CD4-positive, alpha-beta T cell treated with Interleukin-17A for 1 hour (primary cell): ENCODE measurements at regions not wholly inside any gene's neighbourhood (a gene's known extent, or its start where the extent isn't known, plus 50 kb on each side); places are given as distances from the start of the nearest gene placed in this dataset.

Experiments
- DNase-seq: peaks from one replicate; pipeline ENCODE4 v3.0.0-alpha.2; 2020

DNA sequence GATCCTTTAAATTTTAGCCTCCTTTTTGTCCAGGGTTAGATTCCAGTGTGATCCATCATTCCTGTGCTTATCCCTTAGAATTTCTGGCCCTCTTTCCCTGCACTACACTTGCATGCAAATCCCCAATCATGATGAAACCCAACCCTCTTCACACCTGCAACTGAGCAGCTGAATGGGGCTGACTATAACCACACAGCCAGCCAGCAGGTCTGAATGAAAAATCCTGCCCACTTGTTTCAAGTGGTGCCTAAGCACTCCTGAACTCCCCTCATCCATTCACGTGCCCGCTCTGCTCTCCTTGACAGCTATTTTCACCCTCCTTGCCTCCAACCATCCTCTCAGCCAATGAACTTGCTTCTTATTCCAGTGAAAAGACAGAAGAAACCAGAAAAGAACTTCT is 80.5 kb upstream of the AFF3 start:
- DNase-seq = no peak

DNA sequence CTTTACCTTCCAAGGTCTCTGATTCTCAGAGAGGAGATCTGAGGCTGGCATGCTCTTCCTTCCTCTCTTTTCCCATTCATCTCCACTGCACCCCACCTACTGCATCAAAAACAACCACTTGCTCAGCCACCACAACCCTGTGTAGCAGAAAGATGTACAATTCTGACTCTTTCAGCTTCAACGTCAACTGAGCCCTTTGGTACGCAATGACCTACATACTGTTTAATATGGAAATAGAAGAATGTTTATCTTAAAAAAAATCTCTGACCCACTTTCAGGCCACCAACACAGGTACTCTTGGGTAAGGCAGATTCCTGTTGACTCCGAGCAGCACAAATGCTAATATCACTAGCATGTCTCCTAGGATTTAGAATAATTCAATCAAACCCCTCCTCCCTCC is 76.2 kb upstream of the AFF3 start:
- DNase-seq = peak; percentile 11

DNA sequence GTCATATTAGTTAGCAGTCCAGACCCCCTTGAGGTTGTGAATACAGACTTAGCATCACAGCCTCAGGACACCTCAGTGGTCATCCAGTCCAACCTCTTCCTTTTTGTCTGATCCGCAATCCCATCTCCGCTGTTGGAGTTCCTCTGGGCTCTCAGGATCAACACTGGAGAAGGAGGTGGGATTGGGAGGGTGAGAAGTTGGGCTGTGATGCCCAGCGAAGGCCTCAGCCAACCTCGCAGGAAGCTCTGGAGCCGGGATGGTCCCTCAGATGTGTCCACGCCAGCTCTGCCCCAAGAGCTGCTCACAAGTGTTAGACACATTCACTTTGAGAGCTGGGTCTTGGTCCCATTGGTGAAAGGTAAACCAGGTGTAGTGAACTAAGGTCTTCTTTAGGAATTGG is 74.9 kb upstream of the AFF3 start:
- no peak for DNase-seq

DNA sequence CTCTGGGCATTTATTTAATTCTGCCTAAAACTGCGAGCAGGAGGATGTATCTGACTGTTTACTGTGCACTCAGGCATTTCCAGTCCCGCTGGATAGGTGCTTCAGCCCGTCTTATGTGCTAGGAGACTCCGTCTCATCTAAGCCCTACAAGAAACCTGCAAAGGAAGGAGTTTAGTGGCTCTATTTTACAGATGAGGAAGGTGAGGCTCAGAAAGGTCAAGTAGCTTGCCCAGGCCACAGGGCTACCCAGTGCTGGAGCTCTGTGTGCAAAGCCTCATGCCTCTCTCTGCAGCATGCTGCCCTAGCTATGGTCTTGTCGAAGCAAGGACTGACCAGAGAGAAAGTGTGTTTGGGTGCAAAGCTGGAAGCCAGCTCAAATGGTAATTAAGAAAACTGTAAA is 73.6 kb upstream of the AFF3 start:
- DNase-seq = no peak

DNA sequence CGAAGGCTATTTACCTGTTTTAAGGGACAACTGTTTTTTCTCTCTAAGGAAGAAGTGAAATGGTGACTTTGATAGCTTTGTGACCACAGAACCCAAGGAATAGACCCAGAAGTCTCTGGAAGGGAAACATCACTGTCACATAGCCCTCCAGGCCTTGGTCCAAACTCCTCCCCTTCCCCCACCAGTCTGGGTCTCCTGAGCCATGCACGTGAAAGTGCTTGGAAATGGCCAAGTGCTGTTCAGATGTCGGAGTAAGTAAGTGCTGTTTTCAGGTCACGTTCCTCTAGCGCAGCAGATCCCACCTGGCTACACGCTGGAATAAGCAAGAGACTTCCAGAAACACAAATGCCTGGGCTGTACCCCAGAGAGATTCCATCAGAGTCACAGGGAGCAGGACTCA is 73.0 kb upstream of the AFF3 start:
- DNase-seq = no peak

DNA sequence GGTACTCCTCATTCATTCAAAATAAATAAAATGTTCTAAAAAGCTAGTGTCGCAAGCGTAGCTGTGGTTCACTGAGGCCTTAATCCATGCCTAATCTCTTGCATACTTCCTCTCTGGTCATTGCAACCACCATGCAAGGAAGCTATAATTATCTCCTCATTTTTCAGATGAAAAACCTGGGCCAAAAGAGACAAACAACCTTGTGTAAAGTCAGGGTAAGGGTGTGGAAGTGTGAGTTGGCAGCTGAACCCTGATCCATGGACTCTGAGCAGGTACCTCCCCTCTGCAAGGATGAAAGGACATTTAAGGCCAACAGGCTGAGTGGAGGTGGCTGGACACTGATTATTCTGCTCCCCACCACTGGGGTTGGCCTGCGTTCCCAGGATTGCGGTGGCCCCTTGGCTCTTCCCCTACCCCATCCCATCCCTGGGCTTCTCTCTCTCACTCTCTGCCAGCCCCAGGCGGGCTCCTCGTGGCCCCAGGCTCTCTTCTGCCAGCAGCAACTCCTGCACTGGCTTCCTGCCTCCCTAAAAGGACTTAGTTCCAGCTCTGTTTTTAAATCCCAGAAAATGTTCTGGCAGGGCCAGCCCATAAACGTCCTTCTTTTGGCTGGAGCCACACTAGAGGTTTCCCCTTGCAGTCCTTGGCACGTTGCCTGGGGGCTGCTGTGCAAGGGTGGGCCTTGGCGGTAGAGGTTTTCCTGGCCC is 72.0 kb upstream of the AFF3 start:
- DNase-seq = no peak

DNA sequence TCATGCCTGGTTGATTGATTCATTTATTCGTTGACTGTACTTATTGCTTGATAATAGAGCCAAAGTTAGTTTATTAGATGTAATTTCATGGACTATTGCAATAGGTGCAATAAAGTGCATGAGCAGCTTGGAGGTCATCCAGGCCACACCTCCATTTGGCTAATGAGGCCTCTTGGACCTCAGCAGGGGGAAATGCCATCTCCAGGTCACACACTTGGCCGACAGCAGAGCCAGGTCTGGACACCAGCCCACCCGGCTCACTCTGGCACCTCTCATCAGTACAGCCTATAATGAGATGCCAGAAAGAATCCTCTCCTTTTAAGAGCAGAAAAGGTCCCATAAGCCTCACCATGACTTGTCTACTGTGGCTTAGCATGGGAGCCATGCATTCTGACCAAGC is 71.2 kb upstream of the AFF3 start:
- DNase-seq = no peak

DNA sequence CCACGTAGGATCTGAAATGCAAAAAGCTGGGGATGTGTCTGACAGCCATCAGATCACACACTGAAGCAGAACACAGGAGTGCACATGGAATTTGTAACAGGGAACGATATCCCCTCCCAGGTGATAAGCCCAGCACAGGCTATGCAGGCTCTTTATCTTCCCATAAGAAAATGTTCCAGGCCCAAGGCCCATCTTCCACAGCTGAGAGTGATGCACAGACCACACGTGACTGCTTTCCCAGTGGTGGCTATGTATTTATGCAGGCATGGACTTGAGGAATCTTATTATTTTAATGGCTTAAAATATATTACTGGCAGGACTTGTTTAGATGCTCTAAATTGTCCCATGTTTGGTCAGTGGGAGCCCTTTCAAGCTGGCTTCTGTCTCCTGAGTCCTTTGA is 70.5 kb upstream of the AFF3 start:
- no peak for DNase-seq

DNA sequence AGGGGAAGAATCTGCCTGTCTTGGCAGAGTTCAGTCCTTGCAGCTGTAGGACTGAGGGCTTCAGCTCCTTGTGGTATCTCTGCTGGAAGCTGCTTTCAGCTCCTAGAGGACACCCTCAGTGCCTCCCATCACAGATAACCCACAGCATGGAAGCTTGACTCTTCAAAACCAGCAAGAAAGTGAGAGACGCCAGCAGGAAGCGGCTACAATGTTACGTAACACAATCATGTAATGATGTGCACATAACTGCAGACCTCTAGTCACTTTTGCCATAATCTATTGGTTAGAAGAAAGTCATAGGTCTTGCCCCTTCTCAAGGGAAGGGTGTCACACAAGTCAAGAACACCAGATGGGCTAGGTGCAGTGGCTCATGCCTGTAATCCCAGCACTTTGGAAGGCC is 69.1 kb upstream of the AFF3 start:
- DNase-seq = no peak

DNA sequence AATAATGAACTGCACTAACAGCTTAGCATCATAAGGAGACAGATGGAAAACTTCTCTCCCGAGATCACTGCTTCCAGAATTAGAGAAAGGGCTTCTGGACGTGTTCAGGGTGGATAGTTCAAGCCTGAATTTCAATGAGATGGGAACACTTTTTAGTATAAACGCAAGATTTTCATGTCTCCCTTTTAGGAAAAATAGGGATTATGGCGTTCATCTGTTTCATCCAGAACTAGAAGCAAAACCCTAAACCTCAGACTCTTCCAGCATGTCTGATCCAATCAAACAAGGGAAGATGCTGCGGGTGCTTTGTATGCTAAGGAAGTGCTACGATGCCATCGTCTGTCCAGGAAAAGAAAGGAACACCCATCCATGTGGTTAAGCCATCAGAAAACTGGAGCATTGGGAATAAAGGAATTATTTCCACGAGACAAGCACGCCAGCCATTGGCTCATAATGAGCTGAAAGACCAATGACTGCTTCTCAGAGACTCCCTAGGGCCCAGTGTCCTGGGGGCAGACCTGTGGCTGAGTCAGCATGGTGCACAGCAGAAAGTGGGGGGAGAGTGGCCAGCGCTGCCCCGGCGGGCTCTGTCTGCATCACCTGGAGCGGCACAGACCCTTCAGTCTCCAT is 65.9 kb upstream of the AFF3 start:
- DNase-seq = no peak

DNA sequence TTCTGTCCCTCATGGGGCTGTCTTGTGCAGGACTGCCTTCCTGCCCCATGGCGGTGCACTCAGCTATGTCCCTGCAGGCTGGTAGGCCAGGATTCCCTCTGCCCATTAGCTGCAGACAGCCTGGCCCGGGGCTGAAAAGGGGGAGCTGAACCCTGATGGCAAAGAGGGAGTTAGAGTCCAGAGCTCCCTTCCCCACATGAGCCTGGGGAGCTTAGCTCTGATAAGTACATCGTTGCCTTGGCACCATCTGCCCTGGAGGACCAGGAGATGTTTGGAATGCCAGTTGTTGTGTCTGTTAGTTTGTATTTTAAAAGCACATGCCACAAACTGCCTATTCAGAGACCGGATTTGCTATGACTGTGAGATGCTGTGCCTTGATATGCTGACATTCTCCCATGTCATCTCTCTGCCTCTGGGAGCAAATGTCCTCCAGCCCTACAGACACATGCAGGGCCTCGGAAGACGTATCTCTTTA is 65.1 kb upstream of the AFF3 start:
- no peak for DNase-seq

DNA sequence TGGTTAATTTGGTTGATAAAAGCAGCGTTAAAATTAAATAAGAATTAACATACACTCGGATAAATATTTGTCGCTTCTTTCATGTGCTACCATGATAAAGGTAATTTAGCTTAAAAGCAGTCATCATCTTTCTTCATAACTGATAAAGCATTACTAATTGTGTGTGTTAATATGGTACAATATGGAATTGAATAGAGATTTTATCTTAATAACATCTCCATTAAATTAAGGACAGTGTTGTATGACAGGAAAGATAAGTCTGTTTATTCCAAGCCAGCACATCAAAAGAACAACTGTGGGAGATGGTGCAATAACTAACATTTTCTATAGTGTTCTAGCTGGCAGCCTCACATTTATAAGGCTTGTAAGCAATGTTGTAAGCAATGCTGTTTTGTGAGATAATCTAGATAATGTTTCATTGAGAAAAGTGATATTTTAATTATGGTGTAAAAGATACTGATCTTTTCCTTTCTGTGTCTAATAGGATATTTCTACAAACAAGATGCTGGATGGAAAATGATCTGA is 64.4 kb upstream of the AFF3 start:
- DNase-seq = no peak

DNA sequence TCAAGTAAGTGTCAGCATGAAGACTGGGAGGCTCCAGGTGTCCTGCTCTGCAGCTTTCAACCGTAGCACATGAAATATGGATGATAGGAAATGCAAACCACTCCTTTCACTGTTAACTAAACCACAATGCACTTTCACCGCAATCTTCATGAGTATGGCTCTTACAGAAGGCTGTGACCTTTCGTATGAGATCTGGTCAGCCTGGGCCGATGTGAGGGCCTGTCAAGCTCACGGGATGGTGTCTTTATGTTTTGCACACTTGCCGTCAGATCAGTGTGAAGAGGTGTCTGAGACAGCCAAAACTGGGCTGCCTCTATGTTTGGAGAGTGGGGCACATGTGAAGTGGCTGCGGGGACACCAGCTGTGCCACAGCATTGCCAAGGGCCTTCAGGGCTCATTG is 62.8 kb upstream of the AFF3 start:
- no peak for DNase-seq

DNA sequence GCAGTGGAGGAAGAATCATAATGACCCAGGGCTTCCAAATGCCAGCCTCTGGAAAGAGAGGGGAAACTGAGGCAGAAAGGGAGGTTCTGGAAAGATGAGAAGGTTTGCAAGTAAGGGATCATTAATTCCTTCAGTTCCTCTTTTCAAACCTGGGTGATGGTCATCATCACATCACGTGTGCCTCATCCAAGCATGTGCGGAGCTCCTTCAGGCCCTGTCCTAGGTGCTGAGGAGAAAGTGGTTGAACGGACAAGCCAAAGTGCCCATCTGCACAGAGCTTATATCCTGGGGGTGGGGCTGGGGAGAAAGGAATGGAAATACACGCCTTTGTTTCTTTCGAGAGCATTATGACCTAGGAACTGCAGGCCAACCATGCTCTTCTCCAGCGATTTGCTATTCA is 60.2 kb upstream of the AFF3 start:
- no peak for DNase-seq

DNA sequence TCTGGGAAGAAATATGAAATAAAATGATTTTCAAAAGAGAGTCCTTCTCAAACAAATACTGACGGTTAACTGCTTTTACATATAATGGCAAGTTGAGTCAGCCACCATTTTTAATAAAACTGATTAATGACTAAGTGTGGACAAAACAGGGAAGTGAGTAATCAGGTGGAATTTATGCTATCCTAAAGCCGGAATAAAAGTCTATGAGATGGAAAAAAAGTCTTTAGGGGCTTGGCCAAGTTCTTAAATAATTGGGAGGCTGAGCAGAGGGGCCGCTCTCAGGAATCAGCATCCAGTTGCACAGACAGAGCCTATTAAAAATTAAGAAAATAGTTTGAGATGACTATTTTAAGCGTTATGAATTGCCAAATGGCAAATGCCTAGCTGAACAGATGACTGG is 58.6 kb upstream of the AFF3 start:
- no peak for DNase-seq

DNA sequence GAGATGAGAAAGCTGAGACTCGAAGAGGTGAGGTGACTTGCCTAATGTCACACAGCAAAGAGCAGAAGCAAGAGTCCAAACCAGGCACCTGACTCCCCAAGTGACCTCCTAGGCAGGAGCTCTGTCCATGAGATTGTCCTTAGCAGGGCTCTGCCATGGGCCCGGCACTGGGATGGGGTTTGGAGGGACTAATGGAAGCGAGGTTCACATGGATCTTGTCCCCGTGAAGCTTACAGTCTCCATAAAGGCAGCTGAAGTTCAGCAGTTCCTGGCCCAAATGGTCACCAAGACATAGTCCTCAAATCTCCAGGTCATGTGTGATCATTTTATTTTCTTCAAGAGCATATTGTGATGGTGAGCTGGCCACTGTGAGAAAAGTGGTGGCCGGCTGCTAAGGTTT is 57.0 kb upstream of the AFF3 start:
- no peak for DNase-seq

DNA sequence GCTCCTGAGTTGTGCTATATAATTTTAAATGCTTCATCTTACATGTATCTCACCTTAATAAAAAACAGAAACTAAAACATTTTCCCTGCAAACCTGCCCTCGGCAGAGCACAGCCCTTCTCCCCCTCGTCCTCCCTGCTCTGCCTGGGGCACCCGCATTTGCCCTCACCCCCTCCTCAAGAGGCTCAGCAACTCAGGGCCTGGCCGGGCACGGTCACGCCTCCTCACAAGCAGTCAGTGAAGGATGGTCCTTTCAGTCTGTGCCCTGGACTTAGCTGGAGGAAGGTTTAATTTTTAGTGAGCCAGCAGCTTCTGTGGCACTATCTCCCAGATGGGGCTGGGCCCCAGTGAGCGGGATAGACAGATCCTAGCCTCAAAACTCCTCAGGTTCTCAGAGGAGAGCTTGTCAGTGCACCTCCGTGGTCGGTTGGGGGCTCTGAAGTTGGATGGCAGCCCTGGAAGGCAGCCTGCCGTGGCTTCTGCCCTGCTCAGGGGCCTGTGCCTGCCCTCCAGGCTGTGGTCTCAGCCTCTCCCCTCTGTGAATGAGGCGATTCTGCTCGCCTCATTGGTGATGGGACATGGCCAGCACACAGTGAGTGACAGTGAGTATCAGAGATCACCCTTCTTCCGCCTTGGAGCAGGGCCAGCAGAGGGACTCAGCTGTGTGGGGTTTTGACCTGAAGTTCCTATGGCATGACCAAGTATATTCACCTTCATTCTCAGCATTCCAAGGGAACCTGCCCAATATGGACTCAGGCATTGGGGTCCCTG is 56.3 kb upstream of the AFF3 start:
- no peak for DNase-seq

DNA sequence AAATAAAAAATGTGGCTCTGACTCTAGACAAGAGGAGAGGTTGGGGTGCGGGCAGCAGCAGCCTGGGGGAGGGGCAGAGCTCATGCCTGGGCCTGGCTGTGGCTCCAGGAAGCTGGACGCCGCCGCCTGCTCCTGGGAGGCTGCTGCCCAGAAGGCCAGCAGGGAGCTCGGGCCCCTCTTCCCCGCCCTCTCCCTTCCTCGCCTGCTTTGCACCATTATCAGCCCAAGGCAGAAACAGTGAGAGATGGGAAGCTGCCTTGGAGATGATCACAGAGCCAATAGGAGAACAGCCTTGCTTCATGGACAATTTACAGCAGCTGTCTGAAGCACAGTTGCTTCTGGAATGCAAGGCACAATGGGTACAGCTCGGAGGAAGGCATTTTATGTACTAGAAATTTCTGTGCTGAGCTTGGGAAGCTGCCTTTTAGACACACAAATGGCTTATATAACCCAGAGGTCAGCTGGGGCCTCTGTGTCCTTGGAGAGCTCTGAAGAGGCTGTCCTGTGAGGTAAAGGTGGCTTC is 55.3 kb upstream of the AFF3 start:
- DNase-seq = no peak

DNA sequence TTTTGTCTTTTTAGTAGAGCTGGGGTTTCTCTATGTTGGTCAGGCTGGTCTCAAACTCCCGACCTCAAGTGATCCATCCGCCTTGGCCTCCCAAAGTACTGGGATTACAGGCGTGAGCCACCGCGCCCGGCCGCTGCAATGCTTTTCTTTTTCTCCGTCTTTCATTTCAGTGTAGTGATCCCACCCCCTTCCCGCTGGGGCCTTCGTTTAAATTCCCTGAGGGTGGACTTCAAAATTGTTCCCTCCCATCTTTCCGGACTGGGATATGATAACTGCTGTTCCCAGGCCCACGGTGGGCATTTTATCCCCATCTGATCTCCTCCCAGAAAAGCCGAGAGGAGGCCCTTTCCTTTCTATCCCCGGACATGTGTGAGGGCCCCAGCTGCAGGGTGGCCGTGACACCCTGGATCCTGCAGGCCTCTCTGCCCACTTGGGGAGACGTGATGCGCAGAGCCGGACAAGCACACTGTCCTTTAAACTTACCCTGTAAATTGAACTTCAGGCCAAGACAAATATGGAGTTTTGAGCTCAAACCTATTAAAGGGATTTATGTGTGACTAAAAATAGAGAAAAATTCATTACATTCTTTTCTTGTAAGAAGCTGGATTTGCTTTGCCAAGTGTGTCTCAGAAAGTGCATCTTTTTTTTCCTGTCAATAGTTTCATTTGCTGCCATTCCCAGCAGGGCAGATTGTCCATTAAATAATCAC is 54.5 kb upstream of the AFF3 start:
- no peak for DNase-seq

DNA sequence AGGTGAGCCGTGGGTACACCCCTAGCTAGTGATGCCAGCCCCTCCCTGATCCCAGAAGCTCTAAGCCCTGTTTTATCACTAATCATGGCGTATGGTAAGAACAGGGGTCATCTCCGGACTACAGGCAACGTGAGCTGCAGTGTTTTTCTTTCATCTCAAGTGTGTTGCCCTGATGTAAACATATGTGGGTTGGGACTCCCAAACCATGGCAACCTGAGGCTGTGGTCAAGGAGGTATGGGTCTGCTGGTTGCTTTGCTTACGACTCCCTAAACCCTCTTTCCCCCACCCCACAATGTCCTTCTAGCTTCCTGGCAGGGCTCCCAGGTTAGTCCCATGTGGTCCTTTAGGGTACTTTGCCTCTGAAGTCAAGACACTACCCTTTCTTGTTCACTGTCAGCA is 53.6 kb upstream of the AFF3 start:
- no peak for DNase-seq

DNA sequence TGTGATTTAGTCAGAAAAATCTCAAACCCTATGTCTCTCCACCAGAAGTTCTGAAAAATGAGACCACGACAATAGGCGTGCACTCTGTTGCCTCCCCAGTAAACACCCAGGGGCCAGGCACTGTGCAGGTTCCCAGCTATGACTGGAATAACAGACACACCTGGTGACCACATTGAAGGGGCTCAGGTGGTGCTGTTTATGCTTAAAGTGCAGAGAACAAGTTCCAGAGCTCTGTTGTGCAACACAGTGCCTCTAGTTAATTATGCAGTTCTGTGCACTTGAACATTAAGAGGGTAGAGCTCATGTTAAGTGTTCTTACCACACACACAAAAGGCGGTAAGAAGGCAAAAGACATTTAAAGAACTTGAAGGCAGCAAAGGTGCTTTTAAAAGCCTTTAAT is 52.6 kb upstream of the AFF3 start:
- no peak for DNase-seq

DNA sequence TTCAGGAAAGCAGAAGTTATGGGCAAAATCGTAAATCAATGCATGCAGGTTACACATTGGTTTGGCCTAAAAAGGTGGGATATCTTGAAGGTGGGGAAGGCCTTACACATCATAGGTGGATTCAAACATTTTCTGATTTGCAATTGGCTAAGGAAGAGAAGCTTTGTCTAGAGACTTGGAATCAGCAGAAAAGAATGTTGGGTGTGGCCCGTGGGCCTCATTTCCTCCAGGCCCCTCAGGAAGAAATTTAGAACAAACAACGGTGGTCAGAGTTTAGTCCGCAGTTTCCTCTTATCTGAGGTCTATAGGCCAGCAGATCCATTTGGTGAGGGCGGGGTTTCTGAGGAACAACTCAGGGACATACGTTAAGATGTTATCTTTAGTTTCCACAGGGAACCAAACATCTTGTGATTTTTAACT is 50.9 kb upstream of the AFF3 start:
- DNase-seq = no peak

DNA sequence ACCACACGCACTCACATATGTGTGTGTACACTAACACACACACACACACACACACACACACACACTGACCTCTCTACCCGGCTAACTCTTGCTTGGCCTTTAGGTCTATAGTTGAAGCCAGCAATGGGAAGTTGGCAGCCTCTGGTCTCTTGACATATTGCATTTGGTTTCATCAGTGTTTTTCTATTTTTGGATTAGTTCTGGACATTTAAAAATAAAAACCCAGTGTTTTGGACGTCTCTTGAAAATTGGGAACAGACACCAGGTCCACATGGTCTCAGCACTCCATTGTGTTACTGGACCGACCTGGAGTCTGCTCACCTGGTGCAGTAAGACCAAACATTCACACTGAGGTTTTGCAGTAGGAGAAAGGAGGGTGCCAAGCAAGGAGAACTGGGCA is 50.4 kb upstream of the AFF3 start:
- no peak for DNase-seq
